ENCODE measurements at regions not wholly inside any gene's neighbourhood (a gene's known extent, or its start where the extent isn't known, plus 50 kb on each side); places are given as distances from the start of the nearest gene placed in this dataset.

- TF ChIP-seq, protein P1, sequence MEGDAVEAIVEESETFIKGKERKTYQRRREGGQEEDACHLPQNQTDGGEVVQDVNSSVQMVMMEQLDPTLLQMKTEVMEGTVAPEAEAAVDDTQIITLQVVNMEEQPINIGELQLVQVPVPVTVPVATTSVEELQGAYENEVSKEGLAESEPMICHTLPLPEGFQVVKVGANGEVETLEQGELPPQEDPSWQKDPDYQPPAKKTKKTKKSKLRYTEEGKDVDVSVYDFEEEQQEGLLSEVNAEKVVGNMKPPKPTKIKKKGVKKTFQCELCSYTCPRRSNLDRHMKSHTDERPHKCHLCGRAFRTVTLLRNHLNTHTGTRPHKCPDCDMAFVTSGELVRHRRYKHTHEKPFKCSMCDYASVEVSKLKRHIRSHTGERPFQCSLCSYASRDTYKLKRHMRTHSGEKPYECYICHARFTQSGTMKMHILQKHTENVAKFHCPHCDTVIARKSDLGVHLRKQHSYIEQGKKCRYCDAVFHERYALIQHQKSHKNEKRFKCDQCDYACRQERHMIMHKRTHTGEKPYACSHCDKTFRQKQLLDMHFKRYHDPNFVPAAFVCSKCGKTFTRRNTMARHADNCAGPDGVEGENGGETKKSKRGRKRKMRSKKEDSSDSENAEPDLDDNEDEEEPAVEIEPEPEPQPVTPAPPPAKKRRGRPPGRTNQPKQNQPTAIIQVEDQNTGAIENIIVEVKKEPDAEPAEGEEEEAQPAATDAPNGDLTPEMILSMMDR (IDR thresholded peaks at IDR 0.05; ENCODE audit: insufficient read depth, low read length): no peak
- TF ChIP-seq POLR2AphosphoS5 (IDR thresholded peaks at IDR 0.05; ENCODE audit: low read depth) (no peak), SPI1 (IDR thresholded peaks at IDR 0.05; ENCODE audit: borderline replicate concordance, low read depth) (no peak), REST (IDR thresholded peaks at IDR 0.05; ENCODE audit: insufficient replicate concordance, low read depth) (no peak), GABPA (IDR thresholded peaks at IDR 0.05; ENCODE audit: low read depth) (no peak)
These were observed 248.5 kb upstream of the RND3 start for GRCh38 chr2:150735894-150736498.
